LNCAP (cell line): ENCODE measurements at regions not wholly inside any gene's neighbourhood (a gene's known extent, or its start where the extent isn't known, plus 50 kb on each side); places are given as distances from the start of the nearest gene placed in this dataset.

Experiments
- CTCF ChIP-seq: fragments of 450-650 bp; IDR thresholded peaks from 2 replicates; pipeline ENCODE4 v1.5.1; 2017; ENCODE audit warnings: mild to moderate bottlenecking

DNA sequence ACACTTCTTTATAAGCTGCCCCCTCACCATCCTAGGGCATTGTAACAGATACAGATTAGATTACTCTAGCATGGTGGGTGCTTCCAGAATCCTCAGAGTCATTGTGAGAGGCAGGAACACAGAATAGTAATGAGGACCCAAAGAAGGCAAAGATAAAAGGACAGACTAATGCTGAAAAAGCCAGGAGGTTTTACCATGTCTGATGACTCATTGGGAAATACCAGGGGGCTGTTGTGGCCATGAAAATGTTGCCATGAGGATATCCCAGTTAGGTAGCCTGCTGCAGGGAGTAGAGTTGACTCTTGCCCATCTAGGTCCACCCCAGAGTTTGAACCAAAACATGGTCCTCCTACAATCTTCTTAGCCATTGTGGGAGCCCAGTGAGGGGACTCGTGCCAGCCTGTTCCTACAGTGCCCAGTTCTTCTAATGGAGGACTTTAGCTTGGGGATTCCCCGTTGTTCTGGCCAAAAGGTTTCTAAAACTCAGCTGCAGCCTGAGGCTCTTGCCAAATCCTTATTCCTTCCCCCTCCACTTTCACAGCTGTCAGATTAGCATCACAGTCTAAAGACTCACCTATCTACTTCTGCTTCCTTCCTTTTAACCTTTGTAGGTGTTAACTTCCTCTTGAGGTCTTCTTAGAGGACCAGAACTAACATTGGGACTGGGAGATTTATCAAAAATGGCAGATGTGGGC, 586.0 kb upstream of the AADAT start:
- TF ChIP-seq CTCF: no peak

DNA sequence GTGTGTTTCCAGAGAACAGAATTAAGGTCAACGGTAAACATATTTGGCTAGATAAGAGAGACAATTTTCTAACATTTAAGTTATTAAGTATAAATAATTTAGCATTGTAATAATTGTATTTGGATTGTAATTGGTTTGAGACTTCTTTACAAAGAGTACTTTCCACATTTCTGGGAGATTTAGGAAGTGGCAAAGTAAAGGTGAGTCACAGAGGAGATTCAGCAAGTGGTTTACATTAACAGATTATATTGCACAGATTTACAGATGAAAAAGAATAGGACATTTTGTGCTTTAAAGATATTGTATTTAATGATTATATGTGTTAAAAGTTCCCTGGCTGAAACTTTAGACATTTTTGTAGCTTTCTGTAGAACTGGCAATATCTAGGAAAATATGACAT, 584.4 kb upstream of the AADAT start:
- no peak for TF ChIP-seq CTCF

DNA sequence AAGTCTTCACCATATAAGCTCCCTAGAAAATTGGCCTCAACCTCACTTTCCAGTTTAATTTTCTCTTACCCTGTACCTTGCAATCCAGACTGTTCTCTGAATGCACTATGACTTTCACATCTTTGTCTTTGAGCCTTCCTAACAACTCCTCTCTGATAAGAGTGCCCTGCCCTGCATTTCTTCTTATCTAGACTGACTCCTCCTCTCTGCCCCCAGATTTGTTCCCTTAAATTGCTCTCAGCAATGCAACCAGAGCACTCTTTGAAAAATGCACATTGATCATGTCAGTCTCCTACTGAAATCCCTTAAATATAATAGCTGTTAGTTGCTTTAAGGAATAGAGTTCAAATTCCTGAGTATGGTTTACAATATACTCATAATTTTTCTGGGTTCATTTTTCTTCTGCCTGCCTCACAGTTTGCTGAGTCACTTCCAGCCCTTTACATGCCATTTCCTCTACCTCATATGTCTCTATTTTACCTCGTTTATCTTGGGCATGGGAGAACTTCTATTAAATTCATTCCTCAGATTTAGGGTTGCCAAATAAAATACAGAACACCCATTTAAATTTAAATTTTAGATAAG, 582.7 kb upstream of the AADAT start:
- no peak for TF ChIP-seq CTCF

- TF ChIP-seq CTCF: no peak
Measured at GRCh38 chr4:170671171-170671570, 581.4 kb upstream of the AADAT start.

GRCh38 chr4:170667814-170668213, 578.1 kb upstream of the AADAT start:
- no peak for TF ChIP-seq CTCF

GRCh38 chr4:170666909-170667308, 577.2 kb upstream of the AADAT start:
- TF ChIP-seq CTCF: no peak

- no peak for TF ChIP-seq CTCF
Measured at GRCh38 chr4:170662250-170662649, 572.5 kb upstream of the AADAT start.
